Ishikawa (cell line): ENCODE measurements at regions not wholly inside any gene's neighbourhood (a gene's known extent, or its start where the extent isn't known, plus 50 kb on each side); places are given as distances from the start of the nearest gene placed in this dataset.

Experiments
- FOXM1 ChIP-seq: IDR thresholded peaks from 2 replicates; pipeline ENCODE4 v1.6.1; 2012; ENCODE audit warnings: low read depth, borderline replicate concordance
- RAD21 ChIP-seq: IDR thresholded peaks from 2 replicates; pipeline ENCODE4 v1.6.1; 2012; ENCODE audit warnings: low read depth
- YY1 ChIP-seq: IDR thresholded peaks from 2 replicates; pipeline ENCODE4 v1.6.1; 2012; ENCODE audit warnings: low read depth

DNA sequence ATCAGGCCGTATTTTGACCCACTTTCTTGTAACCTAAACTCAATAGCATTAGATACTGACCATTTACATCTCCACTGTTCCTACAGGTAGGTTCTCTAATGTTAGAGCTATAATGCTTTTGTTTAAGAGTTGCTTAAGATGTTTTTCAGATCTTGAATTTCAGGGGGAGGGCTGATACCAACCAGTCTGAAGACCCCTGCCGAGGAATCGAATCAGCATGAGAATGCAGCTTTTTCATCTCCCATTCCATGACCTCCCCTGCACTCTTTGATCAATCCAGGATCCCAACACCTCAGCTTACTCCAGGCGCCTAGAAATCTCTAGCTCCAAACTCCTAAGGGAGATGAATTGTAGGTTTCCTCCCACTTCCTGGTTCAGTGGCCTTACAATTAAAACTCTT is 120.5 kb upstream of the MC4R start:
- TF ChIP-seq FOXM1 = no peak
- no peak for TF ChIP-seq RAD21
- no peak for TF ChIP-seq YY1
